ENCODE measurements at regions not wholly inside any gene's neighbourhood (a gene's known extent, or its start where the extent isn't known, plus 50 kb on each side); places are given as distances from the start of the nearest gene placed in this dataset.

- TF ChIP-seq ZBED4 (CRISPR knock-in tag; IDR thresholded peaks at IDR 0.05; ENCODE audit: borderline replicate concordance) (no peak), RBFOX2 (IDR thresholded peaks at IDR 0.05; ENCODE audit: low read depth, low read length) (peak; percentile 56; the same call in 1 of the 2 replicates), CREB3 (CRISPR knock-in tag; IDR thresholded peaks at IDR 0.05) (no peak), YEATS4 (CRISPR knock-in tag; IDR thresholded peaks at IDR 0.05; ENCODE audit: borderline replicate concordance) (no peak), PAX8 (CRISPR knock-in tag; IDR thresholded peaks at IDR 0.05; ENCODE audit: borderline replicate concordance) (no peak), KLF15 (CRISPR knock-in tag; IDR thresholded peaks at IDR 0.05; ENCODE audit: borderline replicate concordance) (peak; percentile 19; the same call in 1 of the 2 replicates), ZNF780A (CRISPR knock-in tag; IDR thresholded peaks at IDR 0.05) (0 out of 2 replicates have a peak, but pooled peaks have one; percentile 17), BRCA1 (CRISPR knock-in tag; IDR thresholded peaks at IDR 0.05) (no peak), ZNF646 (CRISPR knock-in tag; IDR thresholded peaks at IDR 0.05) (no peak), ZFP37 (CRISPR knock-in tag; IDR thresholded peaks at IDR 0.05; ENCODE audit: borderline replicate concordance) (no peak), GLMP (CRISPR knock-in tag; IDR thresholded peaks at IDR 0.05; ENCODE audit: borderline replicate concordance) (no peak), ZNF512B (CRISPR knock-in tag; IDR thresholded peaks at IDR 0.05; ENCODE audit: borderline replicate concordance) (peak; percentile 60; the same call in 1 of the 2 replicates)
These were observed 122.8 kb upstream of the PITX1 start (continued) for GRCh38 chr5:135156715-135157404.

All from HepG2 (cell line).